ENCODE measurements at regions not wholly inside any gene's neighbourhood (a gene's known extent, or its start where the extent isn't known, plus 50 kb on each side); places are given as distances from the start of the nearest gene placed in this dataset.

DNA sequence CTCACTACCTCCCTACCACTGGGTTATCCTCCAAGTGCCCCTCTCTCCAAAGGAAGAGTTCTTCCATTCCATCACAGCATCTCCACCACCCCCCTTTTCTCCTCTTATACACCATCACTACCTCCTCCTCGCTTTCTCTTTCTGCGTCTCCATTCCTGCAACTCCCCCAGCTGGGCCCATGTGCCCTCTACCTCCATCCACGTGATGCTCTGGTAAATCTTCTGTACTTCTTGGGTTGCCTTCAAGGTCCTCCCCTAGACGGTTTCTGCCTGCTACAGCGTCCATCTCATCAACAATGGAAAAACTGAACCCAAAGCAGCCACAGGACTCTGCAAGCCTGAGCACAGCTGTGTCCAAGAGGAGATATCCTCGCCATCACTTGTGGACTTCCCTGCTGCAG lies 129.5 kb upstream of the SLCO3A1 start:
- Mint-ChIP-seq H3K27me3 (ENCODE audit: low read depth) (peaks cover 4% of the 10 kb centered on the region), H3K4me1 (no peaks in the 10 kb centered on the region), H3K9me3 (peaks cover 2% of the 10 kb centered on the region), H3K27ac (ENCODE audit: unreplicated experiment) (no peak overlapping the region), H3K36me3 (ENCODE audit: low read depth) (no peaks in the 10 kb centered on the region), H3K4me3 (no peak overlapping the region)
- no peak for DNase-seq (ENCODE audit: low read depth, low spot score)
- TF ChIP-seq, protein P1, sequence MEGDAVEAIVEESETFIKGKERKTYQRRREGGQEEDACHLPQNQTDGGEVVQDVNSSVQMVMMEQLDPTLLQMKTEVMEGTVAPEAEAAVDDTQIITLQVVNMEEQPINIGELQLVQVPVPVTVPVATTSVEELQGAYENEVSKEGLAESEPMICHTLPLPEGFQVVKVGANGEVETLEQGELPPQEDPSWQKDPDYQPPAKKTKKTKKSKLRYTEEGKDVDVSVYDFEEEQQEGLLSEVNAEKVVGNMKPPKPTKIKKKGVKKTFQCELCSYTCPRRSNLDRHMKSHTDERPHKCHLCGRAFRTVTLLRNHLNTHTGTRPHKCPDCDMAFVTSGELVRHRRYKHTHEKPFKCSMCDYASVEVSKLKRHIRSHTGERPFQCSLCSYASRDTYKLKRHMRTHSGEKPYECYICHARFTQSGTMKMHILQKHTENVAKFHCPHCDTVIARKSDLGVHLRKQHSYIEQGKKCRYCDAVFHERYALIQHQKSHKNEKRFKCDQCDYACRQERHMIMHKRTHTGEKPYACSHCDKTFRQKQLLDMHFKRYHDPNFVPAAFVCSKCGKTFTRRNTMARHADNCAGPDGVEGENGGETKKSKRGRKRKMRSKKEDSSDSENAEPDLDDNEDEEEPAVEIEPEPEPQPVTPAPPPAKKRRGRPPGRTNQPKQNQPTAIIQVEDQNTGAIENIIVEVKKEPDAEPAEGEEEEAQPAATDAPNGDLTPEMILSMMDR (conservative IDR thresholded peaks at IDR 0.05), result no peak

DNA sequence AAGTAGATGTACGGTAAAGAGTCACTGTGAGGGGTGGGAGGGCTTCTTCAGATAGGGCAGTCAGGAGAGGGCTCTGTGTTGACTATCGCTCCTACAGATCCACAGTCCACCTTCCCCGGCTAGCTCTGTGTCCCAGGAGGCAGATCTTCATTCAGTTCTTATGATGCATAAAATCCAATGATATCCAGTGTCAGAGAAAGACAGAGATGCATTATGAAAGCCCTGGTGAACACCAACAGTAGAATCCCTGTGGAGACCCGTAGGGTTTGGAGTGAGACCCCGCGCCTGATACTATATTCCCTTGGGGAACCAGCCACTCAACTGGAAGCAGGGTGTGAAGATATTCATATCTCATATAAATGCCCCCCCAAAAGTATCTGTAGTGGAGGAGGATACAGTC lies 119.8 kb upstream of the SLCO3A1 start:
- Mint-ChIP-seq H3K4me1 (peaks cover 14% of the 10 kb centered on the region), H3K36me3 (ENCODE audit: low read depth) (no peaks in the 10 kb centered on the region), H3K4me3 (no peak overlapping the region), H3K27ac (ENCODE audit: unreplicated experiment) (no peak overlapping the region), H3K27me3 (ENCODE audit: low read depth) (no peaks in the 10 kb centered on the region), H3K9me3 (peaks cover 11% of the 10 kb centered on the region)
- DNase-seq (ENCODE audit: low read depth, low spot score), result no peak
- TF ChIP-seq, protein P1 (conservative IDR thresholded peaks at IDR 0.05), result no peak

- H3K27me3 Mint-ChIP-seq (ENCODE audit: low read depth), result no peaks in the 10 kb centered on the region
- DNase-seq (ENCODE audit: low read depth, low spot score), result no peak
These were observed 116.2 kb upstream of the SLCO3A1 start for GRCh38 chr15:91737151-91737818.

GRCh38 chr15:91741986-91742385 lies 111.5 kb upstream of the SLCO3A1 start:
- DNase-seq (ENCODE audit: low read depth, low spot score), result no peak
- no peaks in the 10 kb centered on the region for H3K9me3 Mint-ChIP-seq

More at GRCh38 chr15:91737151-91737818, 116.2 kb upstream of the SLCO3A1 start:
- TF ChIP-seq, protein P1 (conservative IDR thresholded peaks at IDR 0.05), result no peak
- no peak overlapping the region for H3K4me3 Mint-ChIP-seq
- H3K9me3 Mint-ChIP-seq, result peaks cover 2% of the 10 kb centered on the region
- H3K27ac Mint-ChIP-seq (ENCODE audit: unreplicated experiment), result no peak overlapping the region
- peaks cover 12% of the 10 kb centered on the region for H3K4me1 Mint-ChIP-seq
- no peaks in the 10 kb centered on the region for H3K36me3 Mint-ChIP-seq (ENCODE audit: low read depth)

GRCh38 chr15:91751611-91752010 lies 101.9 kb upstream of the SLCO3A1 start:
- TF ChIP-seq, protein P1 (conservative IDR thresholded peaks at IDR 0.05), result no peak
- Mint-ChIP-seq H3K9me3 (peaks cover 8% of the 10 kb centered on the region), H3K36me3 (ENCODE audit: low read depth) (no peaks in the 10 kb centered on the region), H3K4me1 (peaks cover 5% of the 10 kb centered on the region), H3K27ac (ENCODE audit: unreplicated experiment) (no peak overlapping the region), H3K4me3 (no peak overlapping the region), H3K27me3 (ENCODE audit: low read depth) (peaks cover 6% of the 10 kb centered on the region)
- no peak for DNase-seq (ENCODE audit: low read depth, low spot score)

More at GRCh38 chr15:91741986-91742385, 111.5 kb upstream of the SLCO3A1 start:
- Mint-ChIP-seq H3K27ac (ENCODE audit: unreplicated experiment) (no peak overlapping the region), H3K36me3 (ENCODE audit: low read depth) (no peaks in the 10 kb centered on the region), H3K4me3 (no peak overlapping the region), H3K27me3 (ENCODE audit: low read depth) (peaks cover 13% of the 10 kb centered on the region), H3K4me1 (no peaks in the 10 kb centered on the region)
- TF ChIP-seq, protein P1 (conservative IDR thresholded peaks at IDR 0.05), result no peak

Measured in neural crest cell (in vitro differentiated cells).